ENCODE measurements at regions not wholly inside any gene's neighbourhood (a gene's known extent, or its start where the extent isn't known, plus 50 kb on each side); places are given as distances from the start of the nearest gene placed in this dataset.

DNA sequence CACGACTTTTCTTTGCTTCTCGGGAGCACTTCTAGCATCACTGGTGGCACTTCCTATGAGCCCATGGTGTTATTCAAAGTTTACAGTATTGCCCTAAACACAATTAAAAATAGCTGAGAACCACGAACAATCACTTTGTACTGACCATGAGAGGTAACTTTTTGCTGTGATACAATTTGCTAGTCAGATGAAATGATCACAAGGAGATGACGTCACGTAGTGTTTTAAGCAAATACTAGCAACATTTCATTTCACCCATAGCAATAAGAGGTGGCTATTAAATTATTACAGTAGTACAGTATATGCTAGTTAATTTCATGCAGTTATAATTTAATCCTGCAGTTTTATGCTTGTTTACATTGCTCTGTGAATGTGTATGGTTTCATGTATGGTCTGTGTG, 108.9 kb upstream of the DOK6 start:
- no peak overlapping the region for H3K4me3 ChIP-seq (ENCODE audit: low read depth, low read length)
- no peak for DNase-seq (ENCODE audit: low read depth)
- no peak for TF ChIP-seq CTCF (conservative IDR thresholded peaks at IDR 0.05; ENCODE audit: low read depth, low read length)

- no peak for TF ChIP-seq CTCF (conservative IDR thresholded peaks at IDR 0.05; ENCODE audit: low read depth, low read length)
- no peak for DNase-seq (ENCODE audit: low read depth)
- H3K4me3 ChIP-seq (ENCODE audit: low read depth, low read length): no peak overlapping the region
These were observed 100.5 kb upstream of the DOK6 start for GRCh38 chr18:69300185-69300584.

DNA sequence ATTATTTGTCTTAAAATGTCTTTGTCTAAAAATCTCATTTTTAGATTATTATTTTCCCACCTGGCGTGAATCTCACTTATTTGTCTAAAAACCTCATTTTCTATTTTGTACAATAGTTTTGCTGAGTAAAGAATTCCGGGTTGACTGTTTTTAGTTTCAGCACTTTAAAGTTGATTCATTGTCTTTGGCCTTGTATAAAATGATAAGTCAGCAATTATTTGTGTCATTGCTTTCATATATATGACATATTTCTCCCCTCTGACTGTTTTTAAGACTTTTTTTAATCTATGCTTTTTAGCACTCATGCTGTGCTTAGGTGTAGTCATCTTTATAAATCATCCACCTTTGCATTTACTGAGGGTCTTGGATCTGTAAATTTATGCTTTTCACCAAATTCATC, 92.1 kb upstream of the DOK6 start:
- no peak for TF ChIP-seq CTCF (conservative IDR thresholded peaks at IDR 0.05; ENCODE audit: low read depth, low read length)
- H3K4me3 ChIP-seq (ENCODE audit: low read depth, low read length): no peak overlapping the region
- no peak for DNase-seq (ENCODE audit: low read depth)

GRCh38 chr18:69326094-69326493, 74.6 kb upstream of the DOK6 start:
- no peak for TF ChIP-seq CTCF (conservative IDR thresholded peaks at IDR 0.05; ENCODE audit: low read depth, low read length)
- DNase-seq (ENCODE audit: low read depth): peak; percentile 15
- no peak overlapping the region for H3K4me3 ChIP-seq (ENCODE audit: low read depth, low read length)

GRCh38 chr18:69328086-69328485, 72.6 kb upstream of the DOK6 start:
- no peak for DNase-seq (ENCODE audit: low read depth)
- no peak for TF ChIP-seq CTCF (conservative IDR thresholded peaks at IDR 0.05; ENCODE audit: low read depth, low read length)

DNA sequence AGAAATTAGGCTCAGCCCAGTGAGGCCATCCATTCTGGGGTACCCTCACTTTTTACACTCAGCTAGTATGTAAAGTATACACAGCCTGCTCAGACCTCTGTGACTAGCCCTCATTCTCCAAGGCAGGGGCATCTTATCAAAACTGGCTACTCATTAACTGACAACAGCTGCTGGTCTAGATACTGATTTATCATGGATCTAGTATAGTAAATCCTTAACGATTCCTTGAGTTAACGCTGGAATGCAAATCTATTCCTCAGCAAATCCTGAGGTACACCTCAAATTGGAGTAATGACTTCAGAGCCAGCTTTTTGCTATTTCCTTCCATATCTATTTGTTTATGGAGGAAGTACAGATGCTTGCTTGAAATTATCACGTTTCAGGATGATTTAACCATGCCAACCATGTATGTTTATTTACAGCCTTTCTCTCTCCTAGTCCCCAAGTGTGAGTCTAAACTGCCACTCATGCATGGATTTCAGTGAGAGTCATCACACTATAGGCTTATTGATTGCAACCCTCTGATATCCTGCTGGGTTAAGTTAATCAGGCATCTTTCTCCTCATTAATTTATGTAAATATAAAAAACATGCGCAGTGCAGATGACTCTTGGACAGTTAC, 70.2 kb upstream of the DOK6 start:
- no peak for TF ChIP-seq CTCF (conservative IDR thresholded peaks at IDR 0.05; ENCODE audit: low read depth, low read length)
- H3K4me3 ChIP-seq (ENCODE audit: low read depth, low read length): no peak overlapping the region
- DNase-seq (ENCODE audit: low read depth): peak; percentile 13

More at GRCh38 chr18:69328086-69328485, 72.6 kb upstream of the DOK6 start:
- no peak overlapping the region for H3K4me3 ChIP-seq (ENCODE audit: low read depth, low read length)

- no peak overlapping the region for H3K4me3 ChIP-seq (ENCODE audit: low read depth, low read length)
- DNase-seq (ENCODE audit: low read depth): no peak
- TF ChIP-seq CTCF (conservative IDR thresholded peaks at IDR 0.05; ENCODE audit: low read depth, low read length): no peak
These were observed 50.6 kb upstream of the DOK6 start for GRCh38 chr18:69349912-69350597.
